ENCODE measurements at regions not wholly inside any gene's neighbourhood (a gene's known extent, or its start where the extent isn't known, plus 50 kb on each side); places are given as distances from the start of the nearest gene placed in this dataset.

DNA sequence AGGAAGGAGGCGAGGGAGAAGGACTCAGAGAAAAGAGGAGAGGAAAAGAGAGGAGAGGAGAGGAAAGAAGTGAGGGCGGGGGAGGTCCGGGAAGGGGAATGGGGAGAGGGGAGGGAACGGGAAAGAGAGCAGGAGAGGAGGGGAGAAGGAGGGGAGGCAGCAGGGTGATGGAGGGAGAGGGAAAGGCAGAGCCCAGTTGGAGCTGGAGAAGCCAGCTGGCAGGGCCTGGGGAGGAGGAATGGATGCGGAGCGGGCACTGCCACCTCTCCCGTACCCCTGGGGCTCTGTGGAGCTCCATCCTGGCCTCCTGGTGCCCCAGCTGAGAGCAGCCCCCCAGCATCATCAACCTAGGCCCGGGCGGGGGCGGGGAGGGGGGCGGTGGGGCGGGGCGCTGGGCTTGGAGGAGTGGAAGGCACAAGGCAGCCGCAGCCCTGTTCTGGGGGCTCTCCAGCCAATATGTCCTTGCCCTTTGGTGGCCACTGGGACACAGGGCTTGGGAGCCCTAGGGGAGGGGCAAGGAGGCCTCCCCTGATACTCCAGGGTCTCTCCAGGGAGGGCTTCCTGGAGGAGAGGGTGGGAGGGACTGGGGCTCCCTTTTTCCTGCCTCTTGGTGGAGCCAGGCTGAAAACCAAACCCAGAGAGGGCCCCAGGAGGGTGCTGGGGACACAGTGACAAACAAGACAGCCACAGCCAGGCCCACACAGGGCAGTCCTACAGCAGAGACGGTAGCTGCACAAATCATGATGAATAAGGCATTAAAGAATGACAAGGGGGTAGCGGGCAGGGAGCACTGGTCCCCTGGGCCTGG, 123.7 kb downstream of the C9orf50 start:
- TF ChIP-seq, protein P1, sequence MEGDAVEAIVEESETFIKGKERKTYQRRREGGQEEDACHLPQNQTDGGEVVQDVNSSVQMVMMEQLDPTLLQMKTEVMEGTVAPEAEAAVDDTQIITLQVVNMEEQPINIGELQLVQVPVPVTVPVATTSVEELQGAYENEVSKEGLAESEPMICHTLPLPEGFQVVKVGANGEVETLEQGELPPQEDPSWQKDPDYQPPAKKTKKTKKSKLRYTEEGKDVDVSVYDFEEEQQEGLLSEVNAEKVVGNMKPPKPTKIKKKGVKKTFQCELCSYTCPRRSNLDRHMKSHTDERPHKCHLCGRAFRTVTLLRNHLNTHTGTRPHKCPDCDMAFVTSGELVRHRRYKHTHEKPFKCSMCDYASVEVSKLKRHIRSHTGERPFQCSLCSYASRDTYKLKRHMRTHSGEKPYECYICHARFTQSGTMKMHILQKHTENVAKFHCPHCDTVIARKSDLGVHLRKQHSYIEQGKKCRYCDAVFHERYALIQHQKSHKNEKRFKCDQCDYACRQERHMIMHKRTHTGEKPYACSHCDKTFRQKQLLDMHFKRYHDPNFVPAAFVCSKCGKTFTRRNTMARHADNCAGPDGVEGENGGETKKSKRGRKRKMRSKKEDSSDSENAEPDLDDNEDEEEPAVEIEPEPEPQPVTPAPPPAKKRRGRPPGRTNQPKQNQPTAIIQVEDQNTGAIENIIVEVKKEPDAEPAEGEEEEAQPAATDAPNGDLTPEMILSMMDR (IDR thresholded peaks at IDR 0.05) = no peak
- TF ChIP-seq POLR2A (IDR thresholded peaks at IDR 0.05) (no peak), POLR2AphosphoS5 (IDR thresholded peaks at IDR 0.05) (no peak)
